SH-SY5Y (cell line): ENCODE measurements at regions not wholly inside any gene's neighbourhood (a gene's known extent, or its start where the extent isn't known, plus 50 kb on each side); places are given as distances from the start of the nearest gene placed in this dataset.

Source experiments
- GATA2 ChIP-seq: IDR thresholded peaks from 2 replicates; pipeline ENCODE4 v1.6.1; 2011; ENCODE audit warnings: mild to moderate bottlenecking, low read depth, low read length
- GATA3 ChIP-seq: IDR thresholded peaks from 2 replicates; pipeline ENCODE4 v1.6.1; 2011; ENCODE audit warnings: low read depth, mild to moderate bottlenecking, low read length, moderate library complexity

DNA sequence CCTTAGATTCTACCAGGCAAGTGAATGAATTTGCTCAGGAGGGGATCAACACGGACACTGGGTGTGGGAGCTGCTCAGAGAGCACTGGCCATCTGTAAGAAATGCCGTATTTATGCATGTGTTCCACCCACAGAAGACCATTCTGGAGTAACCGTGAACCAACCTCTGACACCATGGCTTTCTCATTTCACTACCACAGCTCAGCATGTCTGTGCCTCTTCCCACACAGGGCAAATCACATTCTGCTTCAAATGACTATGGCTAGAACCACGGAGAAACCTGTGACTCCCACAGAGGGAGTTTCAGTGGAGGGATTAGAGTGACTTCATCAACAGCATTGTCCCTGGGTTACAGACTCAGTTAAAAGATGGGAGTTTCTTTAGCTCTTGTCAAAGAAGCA lies 893.4 kb downstream of the XPNPEP1 start:
- TF ChIP-seq GATA2 (no peak), GATA3 (no peak)

DNA sequence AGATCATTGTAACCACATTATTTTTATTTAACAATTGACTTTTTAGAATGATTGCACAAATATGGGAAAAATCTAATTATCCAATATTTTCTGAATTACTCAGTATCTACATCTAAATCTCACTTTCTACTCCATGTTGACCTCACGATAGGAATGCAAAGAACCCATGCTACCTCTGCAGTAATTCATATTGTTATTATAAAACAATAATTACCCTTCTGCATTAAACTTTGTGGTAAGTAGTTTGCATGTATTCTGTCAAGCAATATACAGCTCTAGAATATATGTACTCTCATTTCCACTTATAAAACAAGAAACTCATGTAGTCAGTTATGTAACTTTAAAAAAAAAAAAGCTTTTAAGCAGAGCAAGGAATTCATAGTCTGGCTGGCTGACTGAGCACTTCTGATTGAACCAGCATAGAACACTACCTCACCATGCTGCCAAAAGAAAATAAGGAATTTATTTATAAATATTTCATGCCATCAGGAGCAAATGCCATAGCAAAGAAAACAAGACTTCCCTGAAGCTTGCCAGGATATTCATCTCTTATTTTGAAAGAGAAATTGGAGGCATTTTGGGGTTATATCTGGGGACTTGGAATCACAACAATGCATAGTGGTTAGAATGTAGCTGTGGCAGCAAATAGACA lies 895.7 kb downstream of the XPNPEP1 start:
- TF ChIP-seq GATA2 = no peak

- no peak for TF ChIP-seq GATA3
- TF ChIP-seq GATA2 = no peak
Measured at GRCh38 chr10:109025172-109025571, 898.1 kb downstream of the XPNPEP1 start.

- TF ChIP-seq GATA3 = no peak
- no peak for TF ChIP-seq GATA2
Measured at GRCh38 chr10:109022417-109023049, 900.8 kb downstream of the XPNPEP1 start.

DNA sequence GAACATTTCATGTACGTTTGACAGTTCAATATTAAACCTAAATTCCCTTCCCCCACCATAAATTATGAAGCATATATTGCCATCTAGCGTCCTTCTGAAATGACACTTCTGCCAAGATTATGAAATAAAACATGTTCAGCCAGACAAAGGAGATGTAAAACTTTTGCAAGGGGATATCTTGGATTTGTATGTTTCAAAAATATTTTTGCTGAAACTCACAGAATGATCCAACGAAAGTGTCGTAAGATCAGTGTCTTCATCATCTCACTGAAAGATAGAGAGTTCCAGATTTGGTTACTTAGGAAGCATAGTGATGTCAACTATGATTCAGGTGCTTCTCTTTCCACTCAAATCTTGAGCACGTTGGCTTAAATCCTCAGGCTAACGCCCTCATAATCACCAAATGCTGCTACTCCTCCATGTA lies 904.3 kb downstream of the XPNPEP1 start:
- no peak for TF ChIP-seq GATA3
- no peak for TF ChIP-seq GATA2

DNA sequence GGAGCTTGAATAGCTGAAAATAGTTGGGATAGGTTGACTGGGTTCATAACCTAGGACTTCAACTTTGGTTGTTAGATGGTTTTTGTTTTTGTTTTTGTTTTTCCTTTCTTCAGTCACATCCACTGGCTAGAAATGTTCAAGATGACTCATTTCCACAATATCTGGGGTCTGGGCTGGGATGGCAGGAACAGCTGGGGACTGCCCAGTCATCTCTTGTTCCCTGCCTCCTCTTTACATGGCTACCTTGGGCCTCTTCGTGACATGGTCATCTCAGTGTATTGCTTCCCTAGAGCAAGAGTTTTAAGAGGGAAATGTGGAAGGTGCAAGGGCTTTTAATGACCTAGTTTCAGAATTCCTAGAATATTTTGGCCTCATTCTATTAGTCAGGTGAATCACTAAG lies 915.8 kb downstream of the XPNPEP1 start:
- TF ChIP-seq GATA3 (no peak), GATA2 (no peak)

DNA sequence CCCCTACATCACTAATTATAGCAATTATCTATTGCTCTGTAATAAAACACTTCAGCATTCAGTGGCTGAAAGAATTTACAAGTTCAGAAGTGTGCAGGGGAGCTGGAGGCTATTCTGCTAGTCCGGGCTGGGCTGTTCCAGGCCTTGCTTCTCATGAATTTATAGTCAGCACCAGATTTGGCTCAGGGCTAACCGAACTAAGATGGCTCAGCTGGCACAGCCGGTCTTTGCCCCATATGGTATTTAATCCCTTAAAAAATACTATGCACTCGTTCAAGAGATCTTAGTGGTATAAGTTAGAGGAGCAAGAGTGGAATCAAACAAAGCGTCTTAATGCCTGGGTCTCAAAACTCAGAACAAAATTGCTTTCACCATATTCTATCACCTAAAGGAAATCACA lies 932.9 kb downstream of the XPNPEP1 start:
- no peak for TF ChIP-seq GATA3

GRCh38 chr10:108989976-108990375 lies 933.3 kb downstream of the XPNPEP1 start:
- TF ChIP-seq GATA3 (no peak), GATA2 (no peak)

GRCh38 chr10:108982159-108982558 lies 941.2 kb downstream of the XPNPEP1 start:
- TF ChIP-seq GATA3 = no peak
- no peak for TF ChIP-seq GATA2

- TF ChIP-seq GATA3 (no peak), GATA2 (peak; percentile 73)
Measured at GRCh38 chr10:108980869-108981268, 942.4 kb downstream of the XPNPEP1 start.

- TF ChIP-seq GATA3 (no peak), GATA2 (no peak)
Measured at GRCh38 chr10:108975459-108976058, 947.8 kb downstream of the XPNPEP1 start.

DNA sequence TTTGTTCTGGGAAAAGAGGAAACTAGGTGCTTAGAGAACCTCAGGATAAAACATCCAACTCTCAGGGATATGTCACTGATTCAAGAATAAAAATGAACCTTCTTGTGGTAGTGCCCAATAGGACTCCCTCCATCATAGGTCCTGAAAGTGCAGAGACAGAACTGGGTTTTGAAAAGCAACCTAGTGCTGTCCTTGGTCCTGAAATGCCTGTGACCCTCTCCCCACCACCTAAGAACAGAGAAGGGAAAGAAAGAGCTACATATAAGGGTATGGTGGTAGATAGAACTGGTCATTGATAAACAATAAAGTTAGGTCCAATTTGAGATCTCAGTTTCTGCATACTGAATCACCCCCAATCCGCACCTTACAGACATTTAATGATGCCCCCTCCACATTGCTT lies 953.3 kb downstream of the XPNPEP1 start:
- TF ChIP-seq GATA2 (no peak), GATA3 (no peak)

DNA sequence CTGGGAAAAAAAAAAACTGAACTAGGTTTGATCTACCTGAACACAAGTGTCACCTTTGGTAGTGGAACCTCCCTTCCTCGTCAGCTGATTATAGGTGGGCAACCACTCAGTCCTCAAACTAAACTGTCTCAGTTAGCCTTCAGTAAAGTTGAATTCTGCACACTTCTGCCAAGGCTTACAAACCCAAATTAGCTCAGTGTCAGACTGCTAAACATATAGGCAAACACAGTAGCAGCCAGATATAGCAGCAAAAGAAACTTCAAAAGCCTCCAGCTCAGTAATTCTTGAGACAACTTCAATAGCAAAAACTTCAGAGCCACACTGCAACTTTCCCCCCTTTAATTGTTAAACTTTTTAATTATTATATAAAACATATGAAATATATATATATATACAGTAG lies 956.9 kb downstream of the XPNPEP1 start:
- TF ChIP-seq GATA3 (no peak), GATA2 (no peak)

DNA sequence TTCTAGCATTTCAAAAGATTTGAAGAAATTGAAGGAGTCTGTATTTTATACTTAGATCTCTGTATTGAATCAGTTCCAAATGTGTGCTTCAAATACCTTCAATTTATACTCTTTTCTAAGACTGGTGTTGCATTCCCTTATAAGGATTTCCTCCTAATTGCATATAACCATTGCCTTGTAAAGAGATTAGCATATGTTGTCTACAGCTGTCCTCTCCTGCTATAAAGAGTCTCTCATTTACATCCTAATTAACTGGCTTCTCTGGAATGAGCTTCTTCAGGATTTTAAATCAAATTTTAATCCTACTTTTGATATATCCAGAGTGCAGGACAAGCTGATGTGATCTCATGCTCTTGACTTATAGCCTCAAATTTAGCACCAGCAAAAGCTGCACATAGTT lies 957.3 kb downstream of the XPNPEP1 start:
- TF ChIP-seq GATA2 (no peak), GATA3 (no peak)

GRCh38 chr10:108962172-108962571 lies 961.1 kb downstream of the XPNPEP1 start:
- TF ChIP-seq GATA2 (no peak), GATA3 (no peak)

DNA sequence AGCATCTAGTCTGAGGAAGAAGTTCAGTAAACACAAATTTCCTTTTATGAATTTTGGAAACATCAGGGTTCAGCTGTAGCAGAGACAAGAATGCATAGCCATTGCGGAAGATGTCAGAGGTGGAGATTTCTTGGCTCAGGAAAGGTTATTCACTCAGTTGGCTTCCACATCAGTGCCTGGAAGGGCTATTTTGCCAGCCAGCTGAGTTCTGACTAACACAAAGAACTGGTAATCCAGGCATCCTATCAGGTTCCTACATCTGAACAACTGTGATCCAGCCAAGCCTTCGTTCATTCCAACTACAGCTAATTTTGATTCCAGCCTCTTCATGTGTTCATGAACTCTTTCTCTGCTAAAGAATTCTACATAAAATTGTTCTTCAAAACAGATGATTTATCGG lies 965.6 kb downstream of the XPNPEP1 start:
- TF ChIP-seq GATA2 = no peak
